ENCODE measurements at regions not wholly inside any gene's neighbourhood (a gene's known extent, or its start where the extent isn't known, plus 50 kb on each side); places are given as distances from the start of the nearest gene placed in this dataset.

DNA sequence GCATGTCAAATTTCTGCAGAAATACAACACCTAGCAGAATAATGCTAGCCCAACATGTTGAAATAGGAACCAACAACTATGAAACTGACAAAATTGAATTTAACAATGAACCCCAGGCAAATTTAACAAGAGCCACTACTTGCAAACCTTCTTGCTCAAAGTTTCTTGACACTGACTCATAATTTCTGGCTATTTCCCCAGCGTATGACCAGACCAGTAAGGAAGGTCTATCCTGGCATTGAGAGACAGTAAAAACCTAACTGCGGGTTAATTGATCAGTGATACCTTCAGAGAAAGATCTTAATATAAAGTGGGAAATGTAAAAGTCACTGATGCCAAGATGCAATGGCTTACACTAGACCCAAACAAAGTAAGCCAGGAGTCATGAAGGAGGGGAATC lies 510.1 kb downstream of the ARL4A start:
- DNase-seq (ENCODE audit: low spot score in 2 of 2), result no peak
- WGBS, 2 donors, result 61 to 93% methylated on average over 2 of the region's 2 CpGs
- TF ChIP-seq POLR2A (IDR thresholded peaks at IDR 0.05), result no peak
- TF ChIP-seq, protein P1, sequence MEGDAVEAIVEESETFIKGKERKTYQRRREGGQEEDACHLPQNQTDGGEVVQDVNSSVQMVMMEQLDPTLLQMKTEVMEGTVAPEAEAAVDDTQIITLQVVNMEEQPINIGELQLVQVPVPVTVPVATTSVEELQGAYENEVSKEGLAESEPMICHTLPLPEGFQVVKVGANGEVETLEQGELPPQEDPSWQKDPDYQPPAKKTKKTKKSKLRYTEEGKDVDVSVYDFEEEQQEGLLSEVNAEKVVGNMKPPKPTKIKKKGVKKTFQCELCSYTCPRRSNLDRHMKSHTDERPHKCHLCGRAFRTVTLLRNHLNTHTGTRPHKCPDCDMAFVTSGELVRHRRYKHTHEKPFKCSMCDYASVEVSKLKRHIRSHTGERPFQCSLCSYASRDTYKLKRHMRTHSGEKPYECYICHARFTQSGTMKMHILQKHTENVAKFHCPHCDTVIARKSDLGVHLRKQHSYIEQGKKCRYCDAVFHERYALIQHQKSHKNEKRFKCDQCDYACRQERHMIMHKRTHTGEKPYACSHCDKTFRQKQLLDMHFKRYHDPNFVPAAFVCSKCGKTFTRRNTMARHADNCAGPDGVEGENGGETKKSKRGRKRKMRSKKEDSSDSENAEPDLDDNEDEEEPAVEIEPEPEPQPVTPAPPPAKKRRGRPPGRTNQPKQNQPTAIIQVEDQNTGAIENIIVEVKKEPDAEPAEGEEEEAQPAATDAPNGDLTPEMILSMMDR (IDR thresholded peaks at IDR 0.05), result no peak
- intact Hi-C loops (cut with DNase I; ENCODE audit: low total_unique reads), result no loop called here
- no peak overlapping the region for H3K4me3 ChIP-seq (ENCODE audit: low read depth, poor library complexity, severe bottlenecking)

DNA sequence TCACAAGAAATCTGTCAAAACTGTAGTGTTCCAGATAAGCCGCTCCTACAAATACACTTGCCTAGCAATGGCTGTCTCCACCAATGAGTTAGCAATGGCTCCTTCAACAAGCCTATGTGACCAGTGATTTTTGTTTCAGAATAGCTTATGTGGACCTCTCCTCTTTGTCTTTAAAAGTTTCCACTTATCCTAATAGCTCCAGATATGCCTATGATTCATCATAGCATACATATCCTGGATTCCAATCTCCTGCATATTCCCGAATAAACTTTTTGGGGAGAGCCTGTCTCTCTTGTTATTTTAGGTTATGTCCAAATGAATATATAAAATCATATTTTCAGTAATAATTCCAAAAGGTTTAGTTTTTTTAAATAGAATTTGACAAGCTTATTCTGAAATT lies 510.6 kb downstream of the ARL4A start:
- no peak for DNase-seq (ENCODE audit: low spot score in 2 of 2)
- intact Hi-C loops (cut with DNase I; ENCODE audit: low total_unique reads), result no loop called here
- WGBS, 2 donors, result 89 to 92% methylated on average over 2 of the region's 2 CpGs
- no peak overlapping the region for H3K4me3 ChIP-seq (ENCODE audit: low read depth, poor library complexity, severe bottlenecking)
- no peak for TF ChIP-seq POLR2A (IDR thresholded peaks at IDR 0.05)
- TF ChIP-seq, protein P1 (IDR thresholded peaks at IDR 0.05), result no peak

DNA sequence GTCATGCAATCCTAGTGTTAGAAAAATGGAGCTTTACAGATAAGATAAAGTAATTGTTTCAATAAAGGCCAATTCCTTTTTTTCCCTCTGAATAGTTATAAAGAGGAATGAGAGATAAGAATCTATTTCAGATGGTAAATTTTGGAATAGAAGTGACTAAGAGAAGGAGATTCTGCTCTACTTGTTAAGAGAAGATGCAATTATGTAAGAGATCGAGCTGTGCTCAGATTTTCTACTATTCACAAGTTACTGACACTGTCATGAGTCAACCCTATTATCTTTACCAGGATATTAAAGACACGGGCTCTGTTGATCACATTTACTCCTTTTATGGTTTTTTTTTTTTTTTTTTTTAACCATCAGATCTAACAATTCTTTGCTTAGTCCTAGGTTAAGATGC lies 511.3 kb downstream of the ARL4A start:
- intact Hi-C loops (cut with DNase I; ENCODE audit: low total_unique reads), result no loop called here
- WGBS, 2 donors, result 40 to 42% methylated on average over 2 of the region's 2 CpGs
- no peak for DNase-seq (ENCODE audit: low spot score in 2 of 2)
- TF ChIP-seq POLR2A (IDR thresholded peaks at IDR 0.05), result no peak
- TF ChIP-seq, protein P1 (IDR thresholded peaks at IDR 0.05), result no peak
- no peak overlapping the region for H3K4me3 ChIP-seq (ENCODE audit: low read depth, poor library complexity, severe bottlenecking)

DNA sequence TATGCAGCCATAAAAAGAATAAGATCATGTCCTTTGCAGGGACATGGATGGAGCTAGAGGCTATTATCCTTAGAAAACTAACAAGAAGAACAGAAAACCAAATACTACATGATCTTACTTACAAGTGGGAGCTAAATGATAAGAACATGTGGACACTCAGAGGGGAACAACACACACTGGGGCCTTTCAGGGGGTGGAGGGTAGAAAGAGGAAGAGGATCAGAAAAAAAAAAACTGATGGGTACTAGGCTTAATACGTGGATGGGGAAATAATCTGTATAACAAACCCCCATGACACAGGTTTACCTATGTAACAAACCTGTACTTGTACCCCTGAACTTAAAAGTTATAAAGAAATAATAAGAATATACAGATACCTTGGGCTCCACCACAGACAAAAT lies 514.2 kb downstream of the ARL4A start:
- DNase-seq (ENCODE audit: low spot score in 2 of 2), result no peak
- intact Hi-C loops (cut with DNase I; ENCODE audit: low total_unique reads), result no loop called here
- no peak overlapping the region for H3K4me3 ChIP-seq (ENCODE audit: low read depth, poor library complexity, severe bottlenecking)
- no peak for TF ChIP-seq POLR2A (IDR thresholded peaks at IDR 0.05)
- TF ChIP-seq, protein P1 (IDR thresholded peaks at IDR 0.05), result no peak
- WGBS, 2 donors, result 73 to 77% methylated on average over 1 of the region's 1 CpG

DNA sequence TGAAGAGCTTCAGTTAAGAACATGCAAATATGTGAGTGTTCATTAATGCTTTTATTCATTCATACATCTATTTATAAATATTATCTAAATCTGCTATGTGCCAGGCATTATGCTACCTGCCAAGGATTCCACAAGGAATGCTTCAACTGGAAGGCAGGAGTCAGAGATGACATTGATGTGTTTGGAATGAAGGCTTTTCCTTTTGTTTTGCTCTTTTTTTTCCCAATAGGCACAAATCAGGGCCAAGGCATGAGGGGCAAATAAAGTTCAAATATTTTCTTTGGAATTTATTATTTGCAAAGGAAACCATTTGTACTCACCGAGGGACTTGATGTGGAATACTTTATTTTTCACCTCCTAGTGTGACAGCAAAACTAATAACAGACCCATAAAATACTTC lies 530.3 kb downstream of the ARL4A start:
- TF ChIP-seq, protein P1 (IDR thresholded peaks at IDR 0.05), result no peak
- TF ChIP-seq POLR2A (IDR thresholded peaks at IDR 0.05), result no peak
- intact Hi-C loops (cut with DNase I; ENCODE audit: low total_unique reads), result no loop called here
- 22 to 26% methylated on average over 1 of the region's 1 CpG for WGBS, 2 donors
- no peak for DNase-seq (ENCODE audit: low spot score in 2 of 2)
- H3K4me3 ChIP-seq (ENCODE audit: low read depth, poor library complexity, severe bottlenecking), result no peak overlapping the region

DNA sequence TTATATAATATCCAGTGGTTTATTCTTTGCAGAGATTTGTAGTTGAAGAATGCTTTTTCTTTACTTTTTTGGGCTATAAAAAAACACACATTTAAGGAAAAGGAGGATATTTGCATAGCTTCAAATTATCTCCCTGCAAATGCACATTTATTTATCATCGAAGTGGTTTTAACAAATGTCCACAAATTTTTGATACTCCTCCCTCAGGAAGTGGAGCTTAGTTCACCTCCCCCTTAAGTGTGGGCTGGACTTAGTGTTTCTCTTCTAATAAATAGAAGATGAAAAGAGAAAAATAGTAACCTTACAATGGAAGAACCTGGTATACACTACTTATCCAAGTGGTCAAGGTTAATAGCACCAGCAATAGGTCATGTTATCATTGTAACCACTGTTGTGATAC lies 537.6 kb downstream of the ARL4A start:
- TF ChIP-seq, protein P1 (IDR thresholded peaks at IDR 0.05), result no peak
- TF ChIP-seq POLR2A (IDR thresholded peaks at IDR 0.05), result no peak
- 78 to 83% methylated on average over 1 of the region's 1 CpG for WGBS, 2 donors
- DNase-seq (ENCODE audit: low spot score in 2 of 2), result no peak
- no peak overlapping the region for H3K4me3 ChIP-seq (ENCODE audit: low read depth, poor library complexity, severe bottlenecking)
- intact Hi-C loops (cut with DNase I; ENCODE audit: low total_unique reads), result no loop called here
